ENCODE measurements at regions not wholly inside any gene's neighbourhood (a gene's known extent, or its start where the extent isn't known, plus 50 kb on each side); places are given as distances from the start of the nearest gene placed in this dataset.

- TF ChIP-seq BACH2 (CRISPR knock-in tag; IDR thresholded peaks at IDR 0.05; ENCODE audit: borderline replicate concordance) (no peak), ZFP3 (CRISPR knock-in tag; IDR thresholded peaks at IDR 0.05) (no peak), OSR1 (CRISPR knock-in tag; IDR thresholded peaks at IDR 0.05) (no peak), ZNF8 (CRISPR knock-in tag; IDR thresholded peaks at IDR 0.05) (no peak), PATZ1 (CRISPR knock-in tag; IDR thresholded peaks at IDR 0.05; ENCODE audit: borderline replicate concordance) (no peak), ARNTL (CRISPR knock-in tag; IDR thresholded peaks at IDR 0.05; ENCODE audit: borderline replicate concordance, low read depth) (no peak), RARB (CRISPR knock-in tag; IDR thresholded peaks at IDR 0.05) (no peak), CSDC2 (CRISPR knock-in tag; IDR thresholded peaks at IDR 0.05) (no peak), PPARA (CRISPR knock-in tag; IDR thresholded peaks at IDR 0.05; ENCODE audit: borderline replicate concordance) (no peak), CSRNP3 (CRISPR knock-in tag; IDR thresholded peaks at IDR 0.05) (no peak)
Measured at GRCh38 chr15:38743147-38743546, 178.5 kb upstream of the RASGRP1 start.
